B cell (primary cell): ENCODE measurements at regions not wholly inside any gene's neighbourhood (a gene's known extent, or its start where the extent isn't known, plus 50 kb on each side); places are given as distances from the start of the nearest gene placed in this dataset.

Source experiments
- ATAC-seq: fragments of 200-7000 bp; cut with Tn5 transposase; one replicate; pipeline ENCODE4 v1.10.0; 2021; ENCODE audit warnings: low read depth, mild to moderate bottlenecking, moderate number of reproducible peaks, moderate library complexity
- CTCF ChIA-PET: fragments of 350-600 bp; sonication (Branson Sonifier 250); formaldehyde crosslinking; loops from one replicate; lab custom pipeline; 2021; ENCODE audit warnings: antibody characterized with exemption, inconsistent platforms; lab: Charles Lee
- POLR2A ChIA-PET: fragments of 350-600 bp; sonication (Branson Sonifier 250); formaldehyde crosslinking; loops from one replicate; lab custom pipeline; 2021; ENCODE audit warnings: antibody characterized with exemption; lab: Charles Lee
- DNase-seq: peaks from one replicate; pipeline ENCODE4 v3.0.0; 2013
- H2AFZ ChIP-seq: 2 replicates; pipeline ENCODE4 v1.6.1; 2012; ENCODE audit warnings: mild to moderate bottlenecking, low read depth, low read length; ENCODE audit not compliant: insufficient read depth, poor library complexity, severe bottlenecking
- H3K27ac ChIP-seq, 2 donors: 1 replicate in 1 of 2; 2 replicates in 1 of 2; pipeline ENCODE4 v1.5.1; 2012 to 2013; ENCODE audit warnings: low read length in 2 of 2, mild to moderate bottlenecking in 2 of 2, moderate library complexity in 1 of 2
- H3K27me3 ChIP-seq, 4 experiments: fragments of 200-600 bp in 1 of 4; sonication (generic) in 1 of 4; replicated peaks in 1 of 4; 1 replicate in 2 of 4; 2 replicates in 2 of 4; pipeline versions ENCODE4 v1.6.1 to v1.7.0; 2013 to 2016; ENCODE audit warnings: low read length in 3 of 4, mild to moderate bottlenecking in 2 of 4, mixed read lengths in 1 of 4, moderate library complexity in 1 of 4; ENCODE audit not compliant: insufficient read depth in 4 of 4, control insufficient read depth in 3 of 4; ENCODE audit errors: control extremely low read depth in 1 of 4
- H3K36me3 ChIP-seq, 2 experiments: replicated peaks in 1 of 2; 1 replicate in 1 of 2; 2 replicates in 1 of 2; pipeline versions ENCODE4 v1.6.1 to v1.7.1; 2013; ENCODE audit warnings: low read length in 1 of 2; ENCODE audit not compliant: insufficient read depth in 2 of 2, control insufficient read depth in 1 of 2; ENCODE audit errors: control extremely low read depth in 1 of 2, extremely low read depth in 1 of 2
- H3K4me1 ChIP-seq, 2 donors: fragments of 200-600 bp in 1 of 2; sonication (generic) in 1 of 2; 1 replicate in 1 of 2; 2 replicates in 1 of 2; pipeline versions ENCODE4 v1.5.1 to v1.6.1; 2013 to 2017; ENCODE audit warnings: low read length in 2 of 2; ENCODE audit not compliant: control insufficient read depth in 2 of 2, insufficient read depth in 2 of 2
- H3K4me2 ChIP-seq: replicated peaks from 2 replicates; pipeline ENCODE3; 2012; ENCODE audit warnings: mild to moderate bottlenecking, low read depth, low read length; ENCODE audit not compliant: poor library complexity, severe bottlenecking
- H3K4me3 ChIP-seq, 5 experiments: fragments of 200-600 bp in 1 of 5; sonication (generic) in 1 of 5; 1 replicate in 3 of 5; 2 replicates in 2 of 5; pipeline versions ENCODE4 v1.5.1 to v1.7.0; 2011 to 2016; ENCODE audit warnings: low read length in 4 of 5, mild to moderate bottlenecking in 4 of 5, low read depth in 2 of 5, control low read depth in 1 of 5, moderate library complexity in 1 of 5; ENCODE audit not compliant: insufficient read depth in 1 of 5; ENCODE audit errors: control extremely low read depth in 1 of 5, extremely low read depth in 1 of 5
- H3K79me2 ChIP-seq: fragments of 200-600 bp; sonication (generic); one replicate; pipeline ENCODE4 v1.6.0; 2016; ENCODE audit warnings: low read length; ENCODE audit not compliant: control insufficient read depth, insufficient read depth
- H3K9ac ChIP-seq: fragments of 200-600 bp; sonication (generic); 2 replicates; pipeline ENCODE4 v1.6.1; 2017; ENCODE audit warnings: mild to moderate bottlenecking, low read length, moderate library complexity
- H3K9me3 ChIP-seq, 3 donors: one replicate each; pipeline versions ENCODE4 v1.6.1 to v1.7.1; 2013; ENCODE audit warnings: low read length in 2 of 3; ENCODE audit not compliant: control insufficient read depth in 2 of 3, insufficient read depth in 1 of 3; ENCODE audit errors: control extremely low read depth in 1 of 3
- H4K20me1 ChIP-seq: 2 replicates; pipeline ENCODE4 v1.6.0; 2012; ENCODE audit warnings: mild to moderate bottlenecking, low read length; ENCODE audit not compliant: insufficient read depth, control insufficient read depth, poor library complexity, severe bottlenecking
- H3K27ac Mint-ChIP-seq: one replicate; pipeline ENCODE4 v1.8.0; 2021; ENCODE audit warnings: mixed read lengths
- H3K27me3 Mint-ChIP-seq: one replicate; pipeline ENCODE4 v1.8.0; 2021; ENCODE audit warnings: mixed read lengths
- H3K4me1 Mint-ChIP-seq: one replicate; pipeline ENCODE4 v1.8.0; 2021; ENCODE audit warnings: mixed read lengths
- H3K4me3 Mint-ChIP-seq: one replicate; pipeline ENCODE4 v1.8.0; 2021; ENCODE audit warnings: mixed read lengths
- H3K9me3 Mint-ChIP-seq: one replicate; pipeline ENCODE4 v1.8.0; 2022; ENCODE audit warnings: mixed read lengths; ENCODE audit not compliant: insufficient read depth
- EZH2 ChIP-seq: IDR thresholded peaks from 2 replicates; pipeline ENCODE4 v1.6.1; 2012; ENCODE audit warnings: borderline replicate concordance, low read depth, mild to moderate bottlenecking, moderate library complexity, low read length; ENCODE audit not compliant: insufficient read depth, poor library complexity, severe bottlenecking
- WGBS: methylation state at CpG from one replicate; pipeline ENCODE4 v1.1.5; 2013; ENCODE audit warnings: missing lambda C conversion rate; ENCODE audit not compliant: insufficient coverage; 5-methylcytosine and 5-hydroxymethylcytosine counted together
- intact Hi-C: fragments of 100-400 bp; cut with micrococcal nuclease; formaldehyde crosslinking; loops from one replicate; pipeline ENCODE4 v1.10.0; 2022
- TF ChIP-seq, protein P1 (sequence below): fragments of 200-600 bp; IDR thresholded peaks from one replicate; pipeline ENCODE4 v1.8.0; 2022; ENCODE audit warnings: antibody characterized with exemption, mild to moderate bottlenecking

GRCh38 chr4:77538144-77538543, 67.5 kb upstream of the CXCL13 start:
- CTCF ChIA-PET, result interaction anchor here (0.6 to 0.7 kb wide), 2 partner anchors 47 to 82 kb away, joined by 3 to 4 read pairs; no protein-coding TSS in a partner anchor
- TF ChIP-seq EZH2, result no peak
- TF ChIP-seq, protein P1, sequence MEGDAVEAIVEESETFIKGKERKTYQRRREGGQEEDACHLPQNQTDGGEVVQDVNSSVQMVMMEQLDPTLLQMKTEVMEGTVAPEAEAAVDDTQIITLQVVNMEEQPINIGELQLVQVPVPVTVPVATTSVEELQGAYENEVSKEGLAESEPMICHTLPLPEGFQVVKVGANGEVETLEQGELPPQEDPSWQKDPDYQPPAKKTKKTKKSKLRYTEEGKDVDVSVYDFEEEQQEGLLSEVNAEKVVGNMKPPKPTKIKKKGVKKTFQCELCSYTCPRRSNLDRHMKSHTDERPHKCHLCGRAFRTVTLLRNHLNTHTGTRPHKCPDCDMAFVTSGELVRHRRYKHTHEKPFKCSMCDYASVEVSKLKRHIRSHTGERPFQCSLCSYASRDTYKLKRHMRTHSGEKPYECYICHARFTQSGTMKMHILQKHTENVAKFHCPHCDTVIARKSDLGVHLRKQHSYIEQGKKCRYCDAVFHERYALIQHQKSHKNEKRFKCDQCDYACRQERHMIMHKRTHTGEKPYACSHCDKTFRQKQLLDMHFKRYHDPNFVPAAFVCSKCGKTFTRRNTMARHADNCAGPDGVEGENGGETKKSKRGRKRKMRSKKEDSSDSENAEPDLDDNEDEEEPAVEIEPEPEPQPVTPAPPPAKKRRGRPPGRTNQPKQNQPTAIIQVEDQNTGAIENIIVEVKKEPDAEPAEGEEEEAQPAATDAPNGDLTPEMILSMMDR, result no peak
- Mint-ChIP-seq H3K4me3 (no peak overlapping the region), H3K27me3 (no peaks in the 10 kb centered on the region), H3K27ac (no peak overlapping the region), H3K9me3 (peaks cover 3% of the 10 kb centered on the region), H3K4me1 (no peaks in the 10 kb centered on the region)
- intact Hi-C loops, result no loop called here
- Histone ChIP-seq H3K9ac (no peak overlapping the region), H2AFZ (no peak overlapping the region), H3K36me3 (no peaks in the 10 kb centered on the region), H3K27me3 (no peaks in the 10 kb centered on the region), H3K4me2 (no peak overlapping the region), H4K20me1 (no peaks in the 10 kb centered on the region), H3K4me3 (no peak overlapping the region), H3K27ac (no peak overlapping the region), H3K79me2 (no peaks in the 10 kb centered on the region), H3K9me3 (peaks cover 0 to 6% (median 3%) of the 10 kb centered on the region in 3 donors), H3K4me1 (no peaks in the 10 kb centered on the region)
- POLR2A ChIA-PET, result no interaction called here
- ATAC-seq (no peak), DNase-seq (no peak)

GRCh38 chr4:77538574-77539157, 67.0 kb upstream of the CXCL13 start:
- no peak overlapping the region for H2AFZ ChIP-seq
- ATAC-seq (no peak), DNase-seq (no peak)
- H3K27me3 ChIP-seq, result no peaks in the 10 kb centered on the region
- no peak overlapping the region for H3K27ac ChIP-seq
- peaks cover 0 to 3% (median 3%) of the 10 kb centered on the region in 3 donors for H3K9me3 ChIP-seq
- no peak overlapping the region for H3K4me2 ChIP-seq
- no peak overlapping the region for H3K4me3 Mint-ChIP-seq
- H3K4me3 ChIP-seq, result no peak overlapping the region
- CTCF ChIA-PET, result interaction anchor here (0.6 kb wide), 1 partner anchor 81 kb away, joined by 3 read pairs; no protein-coding TSS in a partner anchor
- WGBS, result 78% methylated on average over 1 of the region's 4 CpGs
- H4K20me1 ChIP-seq, result no peaks in the 10 kb centered on the region
- no peak overlapping the region for H3K27ac Mint-ChIP-seq
- no peaks in the 10 kb centered on the region for H3K4me1 ChIP-seq
- no peaks in the 10 kb centered on the region for H3K27me3 Mint-ChIP-seq
- TF ChIP-seq, protein P1, result no peak
- no peak for TF ChIP-seq EZH2
- POLR2A ChIA-PET, result no interaction called here
- no peaks in the 10 kb centered on the region for H3K36me3 ChIP-seq
- H3K4me1 Mint-ChIP-seq, result no peaks in the 10 kb centered on the region
- peaks cover 3% of the 10 kb centered on the region for H3K9me3 Mint-ChIP-seq
- no peak overlapping the region for H3K9ac ChIP-seq
- intact Hi-C loops, result no loop called here
- no peaks in the 10 kb centered on the region for H3K79me2 ChIP-seq
